ENCODE measurements at regions not wholly inside any gene's neighbourhood (a gene's known extent, or its start where the extent isn't known, plus 50 kb on each side); places are given as distances from the start of the nearest gene placed in this dataset.

DNA sequence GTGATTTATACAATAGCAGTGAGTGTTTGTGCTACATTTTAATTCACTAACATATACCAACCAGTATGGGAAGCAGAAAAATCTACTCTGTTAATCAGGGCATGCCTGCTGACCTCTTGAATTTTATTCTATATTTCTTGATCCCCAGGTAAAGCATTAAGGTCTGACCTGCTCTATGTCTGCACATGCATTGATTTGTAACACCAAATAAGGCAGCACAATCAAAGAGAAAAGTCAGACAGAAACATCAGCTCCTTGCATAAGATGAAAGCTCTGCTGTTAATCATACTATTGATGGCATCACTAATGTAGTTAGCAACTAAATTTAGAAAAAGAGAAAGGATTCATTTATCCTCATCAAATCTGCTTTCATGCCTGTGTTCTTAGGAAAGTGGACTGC is 2744.8 kb upstream of the PCDH20 start:
- H3K9ac ChIP-seq (ENCODE audit: low read length), result no peak overlapping the region
- H3K9me2 ChIP-seq (replicated peaks; ENCODE audit: insufficient read depth, low read length), result no peaks in the 10 kb centered on the region

DNA sequence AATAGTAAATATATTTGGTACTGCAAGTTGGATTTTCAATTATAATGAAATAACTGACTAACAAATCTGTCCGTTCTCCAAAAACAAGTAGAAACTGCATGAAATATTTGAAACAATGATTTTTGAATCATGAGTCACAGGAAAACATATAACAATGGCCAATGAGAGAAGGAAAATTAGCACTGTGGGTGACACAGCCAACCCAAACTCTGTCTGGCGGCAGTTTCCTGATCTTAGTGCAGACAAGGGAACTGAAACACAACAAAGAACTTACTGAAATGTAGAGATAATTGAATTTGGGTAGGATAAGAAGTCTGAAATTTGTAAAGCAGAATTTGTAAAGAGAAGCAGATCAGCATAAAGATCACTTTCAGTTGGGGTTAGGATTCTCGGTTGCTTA is 2743.3 kb upstream of the PCDH20 start:
- no peaks in the 10 kb centered on the region for H3K79me2 ChIP-seq (ENCODE audit: insufficient read depth, low read length)
- H3K9ac ChIP-seq (ENCODE audit: low read length), result no peak overlapping the region
- H2AFZ ChIP-seq (ENCODE audit: low read depth, low read length, severe bottlenecking), result peak overlapping the region; percentile 71
- H3K9me3 ChIP-seq (ENCODE audit: insufficient read depth, low read length), result no peaks in the 10 kb centered on the region
- H3F3A ChIP-seq (ENCODE audit: insufficient read depth), result no peaks in the 10 kb centered on the region
- no peak overlapping the region for H3K4me3 ChIP-seq (ENCODE audit: insufficient read depth, low read length, poor library complexity, severe bottlenecking)
- no peak overlapping the region for H3K4me2 ChIP-seq (ENCODE audit: low read depth, low read length, poor library complexity, severe bottlenecking)
- H4K20me1 ChIP-seq (ENCODE audit: low read depth, low read length), result no peaks in the 10 kb centered on the region
- no peaks in the 10 kb centered on the region for H3K36me3 ChIP-seq (ENCODE audit: low read length)
- H3K27me3 ChIP-seq (ENCODE audit: low read length), result no peaks in the 10 kb centered on the region
- no peak for TF ChIP-seq EZH2phosphoT487 (conservative IDR thresholded peaks at IDR 0.05; ENCODE audit: low read length)
- TF ChIP-seq, protein P1, sequence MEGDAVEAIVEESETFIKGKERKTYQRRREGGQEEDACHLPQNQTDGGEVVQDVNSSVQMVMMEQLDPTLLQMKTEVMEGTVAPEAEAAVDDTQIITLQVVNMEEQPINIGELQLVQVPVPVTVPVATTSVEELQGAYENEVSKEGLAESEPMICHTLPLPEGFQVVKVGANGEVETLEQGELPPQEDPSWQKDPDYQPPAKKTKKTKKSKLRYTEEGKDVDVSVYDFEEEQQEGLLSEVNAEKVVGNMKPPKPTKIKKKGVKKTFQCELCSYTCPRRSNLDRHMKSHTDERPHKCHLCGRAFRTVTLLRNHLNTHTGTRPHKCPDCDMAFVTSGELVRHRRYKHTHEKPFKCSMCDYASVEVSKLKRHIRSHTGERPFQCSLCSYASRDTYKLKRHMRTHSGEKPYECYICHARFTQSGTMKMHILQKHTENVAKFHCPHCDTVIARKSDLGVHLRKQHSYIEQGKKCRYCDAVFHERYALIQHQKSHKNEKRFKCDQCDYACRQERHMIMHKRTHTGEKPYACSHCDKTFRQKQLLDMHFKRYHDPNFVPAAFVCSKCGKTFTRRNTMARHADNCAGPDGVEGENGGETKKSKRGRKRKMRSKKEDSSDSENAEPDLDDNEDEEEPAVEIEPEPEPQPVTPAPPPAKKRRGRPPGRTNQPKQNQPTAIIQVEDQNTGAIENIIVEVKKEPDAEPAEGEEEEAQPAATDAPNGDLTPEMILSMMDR (IDR thresholded peaks at IDR 0.05; ENCODE audit: insufficient read depth, low read length, poor library complexity, severe bottlenecking), result no peak
- no peaks in the 10 kb centered on the region for H3K9me2 ChIP-seq (replicated peaks; ENCODE audit: insufficient read depth, low read length)
- no peak overlapping the region for H3K27ac ChIP-seq (ENCODE audit: low read depth, low read length)

More for the DNA sequence above, 2744.8 kb upstream of the PCDH20 start:
- H3F3A ChIP-seq (ENCODE audit: insufficient read depth), result no peaks in the 10 kb centered on the region
- H2AFZ ChIP-seq (ENCODE audit: low read depth, low read length, severe bottlenecking), result peak overlapping the region; percentile 51
- H3K9me3 ChIP-seq (ENCODE audit: insufficient read depth, low read length), result no peaks in the 10 kb centered on the region; the same call in 1 of the 2 replicates
- H4K20me1 ChIP-seq (ENCODE audit: low read depth, low read length), result no peaks in the 10 kb centered on the region
- no peaks in the 10 kb centered on the region for H3K36me3 ChIP-seq (ENCODE audit: low read length)
- H3K27me3 ChIP-seq (ENCODE audit: low read length), result no peaks in the 10 kb centered on the region
- no peak for TF ChIP-seq EZH2phosphoT487 (conservative IDR thresholded peaks at IDR 0.05; ENCODE audit: low read length)
- no peaks in the 10 kb centered on the region for H3K79me2 ChIP-seq (ENCODE audit: insufficient read depth, low read length)
- no peak overlapping the region for H3K4me2 ChIP-seq (ENCODE audit: low read depth, low read length, poor library complexity, severe bottlenecking)
- no peak overlapping the region for H3K4me3 ChIP-seq (ENCODE audit: insufficient read depth, low read length, poor library complexity, severe bottlenecking)
- no peak overlapping the region for H3K27ac ChIP-seq (ENCODE audit: low read depth, low read length)

DNA sequence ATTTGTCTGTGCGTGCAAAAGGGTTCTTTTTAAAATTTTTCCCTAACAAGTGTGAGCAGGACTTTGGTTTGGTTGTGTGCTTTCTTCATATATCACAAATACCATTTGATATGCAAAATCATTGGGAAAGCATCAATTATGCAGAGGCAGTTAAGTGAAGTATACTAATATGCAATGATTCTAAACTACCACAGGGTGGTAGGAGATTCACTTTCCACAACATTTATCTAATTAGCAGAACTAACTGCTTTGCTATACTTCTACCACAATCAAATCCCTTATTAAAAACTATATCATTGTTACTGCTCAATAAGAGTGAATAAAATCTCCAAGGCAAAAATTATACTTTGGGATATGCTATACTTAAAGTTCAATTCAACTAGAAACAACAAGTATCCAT is 2738.9 kb upstream of the PCDH20 start:
- TF ChIP-seq, protein P1 (IDR thresholded peaks at IDR 0.05; ENCODE audit: insufficient read depth, low read length, poor library complexity, severe bottlenecking), result no peak
- TF ChIP-seq EZH2phosphoT487 (conservative IDR thresholded peaks at IDR 0.05; ENCODE audit: low read length), result no peak
- H3K4me2 ChIP-seq (ENCODE audit: low read depth, low read length, poor library complexity, severe bottlenecking), result no peak overlapping the region
- no peak overlapping the region for H3K4me3 ChIP-seq (ENCODE audit: insufficient read depth, low read length, poor library complexity, severe bottlenecking)
- no peaks in the 10 kb centered on the region for H3K9me2 ChIP-seq (replicated peaks; ENCODE audit: insufficient read depth, low read length)
- H3K27ac ChIP-seq (ENCODE audit: low read depth, low read length), result no peak overlapping the region
- H3K79me2 ChIP-seq (ENCODE audit: insufficient read depth, low read length), result no peaks in the 10 kb centered on the region
- H4K20me1 ChIP-seq (ENCODE audit: low read depth, low read length), result no peaks in the 10 kb centered on the region
- no peaks in the 10 kb centered on the region for H3K27me3 ChIP-seq (ENCODE audit: low read length)
- no peaks in the 10 kb centered on the region for H3F3A ChIP-seq (ENCODE audit: insufficient read depth)
- no peaks in the 10 kb centered on the region for H3K36me3 ChIP-seq (ENCODE audit: low read length)
- no peak overlapping the region for H3K9ac ChIP-seq (ENCODE audit: low read length)
- H3K9me3 ChIP-seq (ENCODE audit: insufficient read depth, low read length), result peaks cover 8% of the 10 kb centered on the region; the same call in 1 of the 2 replicates
- no peak overlapping the region for H2AFZ ChIP-seq (ENCODE audit: low read depth, low read length, severe bottlenecking)

DNA sequence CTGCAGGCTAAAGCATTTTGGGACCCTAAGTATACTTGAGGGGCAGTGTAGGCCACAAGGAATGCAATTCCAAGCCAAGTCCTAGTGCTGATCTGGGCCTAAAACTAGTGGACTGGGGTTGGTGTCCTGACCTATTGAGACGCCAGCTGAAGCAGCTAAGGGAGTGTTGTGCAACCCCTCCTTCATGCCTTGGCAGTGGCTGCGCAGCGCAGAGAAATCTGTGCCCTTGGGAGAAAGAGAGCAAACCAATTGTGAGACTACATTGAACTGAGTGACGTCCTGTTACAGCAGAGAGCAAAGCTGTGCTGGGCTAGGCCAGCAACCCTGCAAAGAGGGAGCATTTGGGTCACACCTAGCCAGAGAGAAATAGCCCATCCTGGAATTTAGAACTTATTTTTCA is 2715.0 kb upstream of the PCDH20 start:
- Histone ChIP-seq H3K27ac (ENCODE audit: low read depth, low read length) (no peak overlapping the region), H3K4me3 (ENCODE audit: insufficient read depth, low read length, poor library complexity, severe bottlenecking) (no peak overlapping the region), H3K27me3 (ENCODE audit: low read length) (no peaks in the 10 kb centered on the region)

More for the DNA sequence above, 2715.0 kb upstream of the PCDH20 start:
- Histone ChIP-seq H3K9me2 (replicated peaks; ENCODE audit: insufficient read depth, low read length) (no peaks in the 10 kb centered on the region), H3K36me3 (ENCODE audit: low read length) (no peaks in the 10 kb centered on the region), H3F3A (ENCODE audit: insufficient read depth) (no peaks in the 10 kb centered on the region), H3K4me2 (ENCODE audit: low read depth, low read length, poor library complexity, severe bottlenecking) (no peak overlapping the region), H2AFZ (ENCODE audit: low read depth, low read length, severe bottlenecking) (no peak overlapping the region), H3K9me3 (ENCODE audit: insufficient read depth, low read length) (no peaks in the 10 kb centered on the region), H4K20me1 (ENCODE audit: low read depth, low read length) (no peaks in the 10 kb centered on the region), H3K9ac (ENCODE audit: low read length) (no peak overlapping the region), H3K79me2 (ENCODE audit: insufficient read depth, low read length) (no peaks in the 10 kb centered on the region)
- TF ChIP-seq, protein P1 (IDR thresholded peaks at IDR 0.05; ENCODE audit: insufficient read depth, low read length, poor library complexity, severe bottlenecking), result no peak
- no peak for TF ChIP-seq EZH2phosphoT487 (conservative IDR thresholded peaks at IDR 0.05; ENCODE audit: low read length)

Measured in SU-DHL-6 (cell line).